Stimulated activated CD4-positive, alpha-beta T cell treated with anti-CD3 and anti-CD28 coated beads, Interleukin-1b, Interleukin-23, amount 100 ng/mL, for 24 hours (primary cell): ENCODE measurements at regions not wholly inside any gene's neighbourhood (a gene's known extent, or its start where the extent isn't known, plus 50 kb on each side); places are given as distances from the start of the nearest gene placed in this dataset.
"Not testable (repeated sequence)": the region's sequence is repeated elsewhere in the genome, so short reads cannot be mapped to it uniquely, and the experiment has no call there.

Experiments used
- DNase-seq, 4 experiments: peaks; one replicate each; pipeline ENCODE4 v3.0.0-alpha.2; 2020; ENCODE audit warnings: low read depth in 4 of 4, low spot score in 1 of 4

GRCh38 chr1:65020774-65021173 lies 54.4 kb upstream of the JAK1 start:
- no peak for DNase-seq

- no peak for DNase-seq
Measured at GRCh38 chr1:65021795-65022194, 55.4 kb upstream of the JAK1 start.

- no peak for DNase-seq
Measured at GRCh38 chr1:65022216-65022615, 55.9 kb upstream of the JAK1 start.

- DNase-seq, result no peak
Measured at GRCh38 chr1:65025794-65026193, 59.4 kb upstream of the JAK1 start.

GRCh38 chr1:65026235-65026634 lies 59.9 kb upstream of the JAK1 start:
- DNase-seq, result no peak

GRCh38 chr1:65027666-65028358 lies 61.5 kb upstream of the JAK1 start:
- no peak for DNase-seq

GRCh38 chr1:65029434-65029833 lies 63.1 kb upstream of the JAK1 start:
- DNase-seq, result not testable (repeated sequence)

GRCh38 chr1:65034879-65035278 lies 68.5 kb upstream of the JAK1 start:
- DNase-seq, result not testable (repeated sequence)

GRCh38 chr1:65036570-65037051 lies 70.3 kb upstream of the JAK1 start:
- no peak for DNase-seq

GRCh38 chr1:65039066-65039465 lies 72.7 kb upstream of the JAK1 start:
- DNase-seq, result no peak

GRCh38 chr1:65039508-65039907 lies 73.2 kb upstream of the JAK1 start:
- DNase-seq, result no peak

GRCh38 chr1:65042467-65042866 lies 76.1 kb upstream of the JAK1 start:
- no peak for DNase-seq

GRCh38 chr1:65044411-65044810 lies 78.1 kb upstream of the JAK1 start:
- DNase-seq, result no peak

GRCh38 chr1:65045022-65045817 lies 78.9 kb upstream of the JAK1 start:
- no peak for DNase-seq

- DNase-seq, result no peak
Measured at GRCh38 chr1:65048335-65048734, 82.0 kb upstream of the JAK1 start.

GRCh38 chr1:65049941-65050713 lies 83.8 kb upstream of the JAK1 start:
- DNase-seq, result no peak

- DNase-seq, result no peak
Measured at GRCh38 chr1:65050735-65051134, 84.4 kb upstream of the JAK1 start.

- no peak for DNase-seq
Measured at GRCh38 chr1:65054481-65054880, 88.1 kb upstream of the JAK1 start.

- DNase-seq, result no peak
Measured at GRCh38 chr1:65055747-65056146, 89.4 kb upstream of the JAK1 start.

GRCh38 chr1:65056234-65056633 lies 89.9 kb upstream of the JAK1 start:
- DNase-seq, result no peak

GRCh38 chr1:65056866-65057265 lies 90.5 kb upstream of the JAK1 start:
- no peak for DNase-seq
